ENCODE measurements at regions not wholly inside any gene's neighbourhood (a gene's known extent, or its start where the extent isn't known, plus 50 kb on each side); places are given as distances from the start of the nearest gene placed in this dataset.

DNA sequence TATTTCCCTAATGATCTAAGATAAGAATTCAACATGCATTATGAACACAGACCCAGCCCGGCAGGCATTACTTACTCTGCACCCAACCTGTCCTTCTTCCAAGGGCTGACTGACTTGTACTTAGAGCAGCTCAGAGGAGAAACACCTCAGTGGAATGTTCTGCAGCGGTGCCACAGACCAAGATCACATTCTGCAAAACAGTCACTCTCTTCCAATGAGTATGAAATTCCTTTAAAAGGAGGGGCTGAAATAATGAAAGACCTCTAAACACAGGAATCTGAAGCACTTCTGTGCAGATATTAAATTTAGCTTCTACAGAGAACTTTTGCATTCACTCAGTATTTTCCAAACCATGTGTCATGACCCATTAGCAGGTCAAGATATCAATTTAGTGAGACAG, 172.9 kb downstream of the ZDHHC21 start:
- Histone ChIP-seq H3K27ac (ENCODE audit: low read length) (no peak overlapping the region), H3K36me3 (ENCODE audit: control insufficient read depth, insufficient read depth, low read length) (no peaks in the 10 kb centered on the region), H3K27me3 (ENCODE audit: control insufficient read depth, insufficient read depth, low read length) (no peaks in the 10 kb centered on the region), H3K4me1 (ENCODE audit: control insufficient read depth, insufficient read depth, low read length) (no peaks in the 10 kb centered on the region), H3K4me3 (ENCODE audit: low read length) (no peak overlapping the region), H3K9me3 (ENCODE audit: control insufficient read depth, low read depth, low read length) (no peaks in the 10 kb centered on the region)
- DNase-seq: no peak
- no CpG with 5 or more reads among the region's 2 CpGs for WGBS (ENCODE audit: insufficient coverage, low lambda C conversion rate)

DNA sequence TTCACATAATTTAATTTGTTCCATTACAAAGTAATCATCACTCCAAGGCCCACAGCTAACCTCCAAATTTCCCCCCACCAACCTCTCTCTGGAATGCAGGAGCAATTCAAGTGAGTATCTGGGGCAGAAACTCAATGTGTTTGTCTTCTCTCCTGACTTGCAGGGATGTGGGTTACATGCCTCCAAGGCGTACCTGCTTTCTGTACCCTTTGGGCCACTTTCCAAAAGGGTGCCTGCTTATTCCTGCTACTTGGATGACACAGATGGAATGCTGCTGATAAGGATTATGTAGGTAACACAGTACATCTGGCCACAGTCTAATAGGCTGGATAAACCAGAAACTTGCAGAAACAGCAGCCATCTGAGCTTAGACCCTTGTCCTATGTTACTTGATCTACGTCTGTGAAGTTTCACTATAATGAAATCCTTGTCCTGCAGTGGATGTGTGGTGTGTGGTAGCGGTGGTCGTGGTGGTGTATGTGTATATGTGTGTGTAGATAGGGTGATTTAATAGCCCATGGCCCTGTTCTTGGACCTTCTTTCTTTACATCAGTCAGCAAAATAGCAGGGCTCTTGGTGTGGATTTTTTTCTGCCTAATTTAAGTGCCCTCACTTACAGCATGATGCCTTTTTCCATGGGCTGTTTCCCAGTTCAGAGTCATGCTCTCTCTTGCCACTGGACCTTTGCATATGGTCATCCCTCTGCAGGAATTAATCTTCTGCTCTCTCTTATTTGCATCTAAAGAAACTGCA, 175.9 kb downstream of the ZDHHC21 start:
- WGBS (ENCODE audit: insufficient coverage, low lambda C conversion rate): no CpG with 5 or more reads among the region's 4 CpGs

GRCh38 chr9:14516656-14517055, 176.6 kb downstream of the ZDHHC21 start:
- H3K27me3 ChIP-seq (ENCODE audit: control insufficient read depth, insufficient read depth, low read length): no peaks in the 10 kb centered on the region
- DNase-seq: no peak
- no peak overlapping the region for H3K27ac ChIP-seq (ENCODE audit: low read length)
- no peak overlapping the region for H3K4me3 ChIP-seq (ENCODE audit: low read length)
- WGBS (ENCODE audit: insufficient coverage, low lambda C conversion rate): 100% methylated on average over 1 of the region's 2 CpGs
- H3K9me3 ChIP-seq (ENCODE audit: control insufficient read depth, low read depth, low read length): no peaks in the 10 kb centered on the region
- no peaks in the 10 kb centered on the region for H3K4me1 ChIP-seq (ENCODE audit: control insufficient read depth, insufficient read depth, low read length)
- H3K36me3 ChIP-seq (ENCODE audit: control insufficient read depth, insufficient read depth, low read length): no peaks in the 10 kb centered on the region

More for the DNA sequence above, 175.9 kb downstream of the ZDHHC21 start:
- Histone ChIP-seq H3K27me3 (ENCODE audit: control insufficient read depth, insufficient read depth, low read length) (no peaks in the 10 kb centered on the region), H3K36me3 (ENCODE audit: control insufficient read depth, insufficient read depth, low read length) (no peaks in the 10 kb centered on the region), H3K27ac (ENCODE audit: low read length) (no peak overlapping the region), H3K4me3 (ENCODE audit: low read length) (no peak overlapping the region), H3K4me1 (ENCODE audit: control insufficient read depth, insufficient read depth, low read length) (no peaks in the 10 kb centered on the region), H3K9me3 (ENCODE audit: control insufficient read depth, low read depth, low read length) (no peaks in the 10 kb centered on the region)
- DNase-seq: no peak

DNA sequence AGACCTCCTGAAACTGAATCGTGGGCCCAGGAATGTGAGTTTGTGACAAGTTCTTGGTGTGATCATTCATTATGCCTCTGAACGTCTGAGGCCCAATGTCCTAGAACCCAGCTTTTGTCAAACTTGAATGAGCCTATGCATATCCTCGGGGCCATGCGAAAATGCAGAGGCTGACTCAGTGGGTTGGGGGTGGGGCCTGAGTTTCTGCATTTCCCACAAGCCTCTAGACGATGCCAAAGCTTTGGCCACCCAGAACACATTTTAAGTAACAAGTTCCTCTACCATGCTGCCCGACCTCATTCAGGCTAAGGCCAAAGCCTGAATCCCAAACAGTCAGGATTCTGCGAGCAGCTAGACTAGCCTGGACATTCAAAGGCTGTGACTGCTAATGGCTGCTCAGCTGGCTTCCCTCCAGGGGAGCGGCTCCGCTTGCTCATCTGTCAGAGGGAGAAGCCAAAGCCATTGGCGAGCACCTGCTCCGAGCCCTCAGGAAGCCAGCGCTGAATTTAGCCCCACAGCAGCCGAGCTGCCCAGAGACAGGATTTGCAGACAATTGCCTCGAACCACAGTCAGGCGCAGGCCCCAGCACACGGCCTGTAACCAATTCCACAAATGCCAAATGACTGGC, 177.5 kb downstream of the ZDHHC21 start:
- Histone ChIP-seq H3K9me3 (ENCODE audit: control insufficient read depth, low read depth, low read length) (no peaks in the 10 kb centered on the region), H3K4me3 (ENCODE audit: low read length) (no peak overlapping the region), H3K36me3 (ENCODE audit: control insufficient read depth, insufficient read depth, low read length) (no peaks in the 10 kb centered on the region), H3K27ac (ENCODE audit: low read length) (no peak overlapping the region), H3K27me3 (ENCODE audit: control insufficient read depth, insufficient read depth, low read length) (no peaks in the 10 kb centered on the region), H3K4me1 (ENCODE audit: control insufficient read depth, insufficient read depth, low read length) (no peaks in the 10 kb centered on the region)
- DNase-seq: no peak
- WGBS (ENCODE audit: insufficient coverage, low lambda C conversion rate): no CpG with 5 or more reads among the region's 16 CpGs

DNA sequence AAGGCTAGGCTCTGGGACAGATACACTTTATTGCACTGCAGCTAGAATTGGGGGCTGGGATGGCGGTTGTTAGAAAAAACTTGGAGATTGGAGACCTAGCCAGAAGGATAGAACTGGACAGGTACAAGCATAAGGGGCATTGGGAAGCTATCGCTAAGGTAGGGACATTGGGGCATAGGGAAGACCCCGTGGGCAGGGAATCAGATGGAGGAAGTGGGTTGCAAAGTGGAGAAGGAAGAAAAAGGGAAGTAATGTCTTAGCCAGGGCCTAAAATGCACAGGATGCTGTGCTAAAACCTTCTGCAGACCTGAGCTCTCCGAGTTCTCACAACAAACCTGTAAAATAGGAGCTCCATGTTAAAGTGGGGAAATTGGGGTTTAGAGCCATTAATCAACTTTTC, 178.2 kb downstream of the ZDHHC21 start:
- Histone ChIP-seq H3K27ac (ENCODE audit: low read length) (no peak overlapping the region), H3K4me3 (ENCODE audit: low read length) (no peak overlapping the region), H3K36me3 (ENCODE audit: control insufficient read depth, insufficient read depth, low read length) (no peaks in the 10 kb centered on the region), H3K27me3 (ENCODE audit: control insufficient read depth, insufficient read depth, low read length) (no peaks in the 10 kb centered on the region), H3K9me3 (ENCODE audit: control insufficient read depth, low read depth, low read length) (no peaks in the 10 kb centered on the region), H3K4me1 (ENCODE audit: control insufficient read depth, insufficient read depth, low read length) (no peaks in the 10 kb centered on the region)
- no peak for DNase-seq
- WGBS (ENCODE audit: insufficient coverage, low lambda C conversion rate): 100% methylated on average over 3 of the region's 4 CpGs

GRCh38 chr9:14512942-14513341, 180.3 kb downstream of the ZDHHC21 start:
- H3K36me3 ChIP-seq (ENCODE audit: control insufficient read depth, insufficient read depth, low read length): no peaks in the 10 kb centered on the region
- H3K9me3 ChIP-seq (ENCODE audit: control insufficient read depth, low read depth, low read length): no peaks in the 10 kb centered on the region
- H3K27me3 ChIP-seq (ENCODE audit: control insufficient read depth, insufficient read depth, low read length): no peaks in the 10 kb centered on the region
- DNase-seq: no peak
- no peaks in the 10 kb centered on the region for H3K4me1 ChIP-seq (ENCODE audit: control insufficient read depth, insufficient read depth, low read length)
- H3K4me3 ChIP-seq (ENCODE audit: low read length): no peak overlapping the region
- WGBS (ENCODE audit: insufficient coverage, low lambda C conversion rate): 100% methylated on average over 1 of the region's 1 CpG
- no peak overlapping the region for H3K27ac ChIP-seq (ENCODE audit: low read length)

- Histone ChIP-seq H3K36me3 (ENCODE audit: control insufficient read depth, insufficient read depth, low read length) (no peaks in the 10 kb centered on the region), H3K4me1 (ENCODE audit: control insufficient read depth, insufficient read depth, low read length) (no peaks in the 10 kb centered on the region), H3K27me3 (ENCODE audit: control insufficient read depth, insufficient read depth, low read length) (no peaks in the 10 kb centered on the region), H3K9me3 (ENCODE audit: control insufficient read depth, low read depth, low read length) (no peaks in the 10 kb centered on the region), H3K4me3 (ENCODE audit: low read length) (no peak overlapping the region), H3K27ac (ENCODE audit: low read length) (no peak overlapping the region)
- no peak for DNase-seq
These were observed 181.8 kb downstream of the ZDHHC21 start for GRCh38 chr9:14511452-14511851.

- WGBS (ENCODE audit: insufficient coverage, low lambda C conversion rate): 83% methylated on average over 1 of the region's 2 CpGs
- Histone ChIP-seq H3K4me1 (ENCODE audit: control insufficient read depth, insufficient read depth, low read length) (no peaks in the 10 kb centered on the region), H3K9me3 (ENCODE audit: control insufficient read depth, low read depth, low read length) (no peaks in the 10 kb centered on the region), H3K27ac (ENCODE audit: low read length) (no peak overlapping the region), H3K36me3 (ENCODE audit: control insufficient read depth, insufficient read depth, low read length) (no peaks in the 10 kb centered on the region), H3K4me3 (ENCODE audit: low read length) (no peak overlapping the region), H3K27me3 (ENCODE audit: control insufficient read depth, insufficient read depth, low read length) (no peaks in the 10 kb centered on the region)
- no peak for DNase-seq
These were observed 184.3 kb downstream of the ZDHHC21 start for GRCh38 chr9:14508884-14509283.

DNA sequence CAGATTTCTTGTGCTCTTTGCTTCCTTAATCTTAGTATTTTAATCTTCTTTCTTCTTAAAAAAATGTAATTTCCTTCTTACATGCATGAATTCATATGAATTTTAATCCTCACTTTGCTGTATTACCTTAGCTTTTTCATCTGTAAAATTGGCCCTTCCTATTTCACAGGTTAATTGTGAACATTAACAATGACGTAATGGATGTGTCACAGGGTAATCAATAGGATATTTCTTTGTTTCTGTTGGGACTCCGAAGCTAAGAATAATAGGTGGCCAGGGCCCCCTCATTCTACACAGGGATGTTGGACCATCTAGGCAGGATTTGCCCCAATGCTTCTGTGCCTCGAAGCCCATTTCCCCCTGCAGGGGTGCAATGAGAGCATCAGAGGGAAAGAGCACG, 187.4 kb upstream of the NFIB start:
- no peaks in the 10 kb centered on the region for H3K4me1 ChIP-seq (ENCODE audit: control insufficient read depth, insufficient read depth, low read length)
- no peak for DNase-seq
- no peak overlapping the region for H3K27ac ChIP-seq (ENCODE audit: low read length)
- no peaks in the 10 kb centered on the region for H3K36me3 ChIP-seq (ENCODE audit: control insufficient read depth, insufficient read depth, low read length)
- no peak overlapping the region for H3K4me3 ChIP-seq (ENCODE audit: low read length)
- H3K9me3 ChIP-seq (ENCODE audit: control insufficient read depth, low read depth, low read length): no peaks in the 10 kb centered on the region
- no peaks in the 10 kb centered on the region for H3K27me3 ChIP-seq (ENCODE audit: control insufficient read depth, insufficient read depth, low read length)
- no CpG with 5 or more reads among the region's 4 CpGs for WGBS (ENCODE audit: insufficient coverage, low lambda C conversion rate)

DNA sequence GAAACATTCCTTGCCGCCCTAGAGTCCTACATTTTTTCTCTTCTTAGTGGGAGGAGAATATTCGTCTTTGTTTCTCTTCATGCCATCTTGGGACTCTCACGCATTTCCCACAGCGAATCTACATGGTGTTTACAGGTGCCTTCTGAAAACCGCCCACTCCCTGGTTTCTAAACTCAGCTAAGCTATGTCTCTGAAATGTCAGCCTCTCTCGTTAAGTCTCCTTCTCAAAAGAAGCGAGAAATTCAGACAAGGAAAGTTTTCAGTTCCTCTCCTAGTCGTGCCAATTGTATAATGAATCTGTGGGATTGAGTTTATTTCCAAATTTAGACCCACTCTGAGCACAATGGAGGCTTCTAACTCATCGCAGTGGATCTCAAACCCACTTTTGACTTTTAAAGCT, 186.8 kb upstream of the NFIB start:
- no peaks in the 10 kb centered on the region for H3K36me3 ChIP-seq (ENCODE audit: control insufficient read depth, insufficient read depth, low read length)
- H3K4me1 ChIP-seq (ENCODE audit: control insufficient read depth, insufficient read depth, low read length): no peaks in the 10 kb centered on the region
- no peaks in the 10 kb centered on the region for H3K9me3 ChIP-seq (ENCODE audit: control insufficient read depth, low read depth, low read length)
- DNase-seq: no peak
- H3K27ac ChIP-seq (ENCODE audit: low read length): no peak overlapping the region
- H3K27me3 ChIP-seq (ENCODE audit: control insufficient read depth, insufficient read depth, low read length): no peaks in the 10 kb centered on the region
- 90% methylated on average over 5 of the region's 9 CpGs for WGBS (ENCODE audit: insufficient coverage, low lambda C conversion rate)
- H3K4me3 ChIP-seq (ENCODE audit: low read length): no peak overlapping the region

DNA sequence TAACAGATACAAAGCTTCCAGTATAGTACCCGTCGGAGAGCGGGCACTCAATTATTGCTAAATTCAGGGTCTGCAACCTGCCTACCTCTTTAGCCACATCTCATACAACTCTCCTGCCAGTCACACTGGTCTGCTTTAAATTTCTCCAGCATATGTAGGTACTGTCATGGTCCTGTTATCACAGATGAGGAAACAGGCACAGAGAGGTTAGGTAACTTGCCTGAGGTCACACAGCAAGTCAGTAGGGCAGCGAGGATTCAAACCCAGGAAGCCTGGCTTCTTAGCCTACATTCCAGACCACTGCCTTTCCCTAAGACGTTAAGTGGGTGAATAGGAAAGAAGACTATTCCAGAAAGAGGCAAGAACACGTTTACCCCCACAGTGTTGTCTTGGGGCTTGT, 186.0 kb upstream of the NFIB start:
- Histone ChIP-seq H3K4me3 (ENCODE audit: low read length) (no peak overlapping the region), H3K4me1 (ENCODE audit: control insufficient read depth, insufficient read depth, low read length) (no peaks in the 10 kb centered on the region), H3K27me3 (ENCODE audit: control insufficient read depth, insufficient read depth, low read length) (no peaks in the 10 kb centered on the region), H3K27ac (ENCODE audit: low read length) (no peak overlapping the region), H3K9me3 (ENCODE audit: control insufficient read depth, low read depth, low read length) (no peaks in the 10 kb centered on the region), H3K36me3 (ENCODE audit: control insufficient read depth, insufficient read depth, low read length) (no peaks in the 10 kb centered on the region)
- no peak for DNase-seq
- 83% methylated on average over 1 of the region's 6 CpGs for WGBS (ENCODE audit: insufficient coverage, low lambda C conversion rate)
